Calu3 (cell line): ENCODE measurements at regions not wholly inside any gene's neighbourhood (a gene's known extent, or its start where the extent isn't known, plus 50 kb on each side); places are given as distances from the start of the nearest gene placed in this dataset.

ENCODE experiments used
- BruUV-seq: library from RNA; stranded (reverse); fragments of 400-500 nt; replicated peaks from 2 replicates; lab custom pipeline; 2021; lab: Mats Ljungman, UMichigan
- CTCF ChIA-PET: fragments of 300-600 bp; sonication (Branson Sonifier 250); formaldehyde crosslinking; loops from one replicate; lab custom pipeline; 2022; ENCODE audit warnings: antibody characterized with exemption; lab: Charles Lee
- DNase-seq: peaks from one replicate; pipeline ENCODE4 v3.0.0; 2022
- H3K27ac Mint-ChIP-seq: one replicate; pipeline ENCODE4 v1.8.0; 2022; ENCODE audit warnings: mixed read lengths; ENCODE audit not compliant: unreplicated experiment
- H3K27me3 Mint-ChIP-seq: one replicate; pipeline ENCODE4 v1.8.0; 2022; ENCODE audit warnings: mixed read lengths; ENCODE audit not compliant: unreplicated experiment
- H3K36me3 Mint-ChIP-seq: one replicate; pipeline ENCODE4 v1.8.0; 2022; ENCODE audit warnings: mild to moderate bottlenecking, moderate library complexity, mixed read lengths; ENCODE audit not compliant: insufficient read depth, unreplicated experiment
- H3K4me1 Mint-ChIP-seq: one replicate; pipeline ENCODE4 v1.8.0; 2022; ENCODE audit warnings: mild to moderate bottlenecking, low read depth, mixed read lengths; ENCODE audit not compliant: unreplicated experiment
- H3K4me3 Mint-ChIP-seq: one replicate; pipeline ENCODE4 v1.8.0; 2022; ENCODE audit warnings: mild to moderate bottlenecking, low read depth, moderate library complexity, mixed read lengths; ENCODE audit not compliant: unreplicated experiment
- H3K9me3 Mint-ChIP-seq: one replicate; pipeline ENCODE4 v1.8.0; 2022; ENCODE audit warnings: low read depth, mixed read lengths; ENCODE audit not compliant: unreplicated experiment
- CTCF ChIP-seq: fragments of 200-600 bp; IDR thresholded peaks from one replicate; pipeline ENCODE4 v1.8.0; 2022; ENCODE audit warnings: antibody characterized with exemption; ENCODE audit not compliant: unreplicated experiment
- intact Hi-C: fragments of 100-400 bp; cut with micrococcal nuclease; formaldehyde crosslinking; loops from one replicate; pipeline ENCODE4 v1.10.0; 2022; ENCODE audit not compliant: unreplicated experiment

DNA sequence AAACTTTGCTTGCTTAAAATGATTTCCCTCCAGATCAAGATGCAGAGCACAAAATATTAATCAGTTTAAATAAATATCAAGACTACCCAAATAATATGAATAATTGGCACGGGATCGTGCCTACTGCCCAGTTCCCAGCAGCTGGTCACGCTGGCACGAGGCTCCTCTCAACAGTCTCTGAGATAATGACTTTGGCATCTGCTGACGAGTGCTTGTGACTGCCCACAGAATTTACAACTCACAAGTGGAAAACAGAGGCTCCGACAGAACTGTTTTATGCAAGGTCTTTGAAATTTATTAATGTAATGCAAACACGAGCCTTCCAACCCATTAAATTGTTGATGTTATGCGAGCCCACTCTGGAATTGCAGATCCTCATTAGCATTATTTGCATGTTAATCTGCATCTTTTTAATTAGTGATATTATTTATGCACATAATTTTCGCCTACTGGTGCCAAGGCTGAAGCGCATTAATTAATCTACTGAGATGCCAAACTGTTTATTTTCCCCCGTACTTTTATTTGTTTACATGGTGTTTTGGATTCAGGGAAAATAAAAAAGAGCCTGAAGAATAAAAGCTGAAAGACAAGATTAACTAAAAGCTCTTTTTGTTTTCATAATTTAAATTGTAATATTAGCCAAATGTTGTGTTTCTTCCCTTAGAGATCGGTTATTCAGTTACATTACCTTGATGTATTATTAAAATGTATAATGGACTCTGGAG is 369.3 kb upstream of the IRX1 start:
- Mint-ChIP-seq H3K36me3 (no peaks in the 10 kb centered on the region), H3K4me1 (no peaks in the 10 kb centered on the region), H3K9me3 (peaks cover 13% of the 10 kb centered on the region), H3K27me3 (no peaks in the 10 kb centered on the region), H3K4me3 (no peak overlapping the region), H3K27ac (no peak overlapping the region)
- intact Hi-C loops = no loop called here
- CTCF ChIA-PET = no interaction called here
- TF ChIP-seq CTCF = no peak
- no TSS peak for BruUV-seq
- DNase-seq = no peak

GRCh38 chr5:3225201-3225960 is 370.3 kb upstream of the IRX1 start:
- no peaks in the 10 kb centered on the region for H3K36me3 Mint-ChIP-seq

DNA sequence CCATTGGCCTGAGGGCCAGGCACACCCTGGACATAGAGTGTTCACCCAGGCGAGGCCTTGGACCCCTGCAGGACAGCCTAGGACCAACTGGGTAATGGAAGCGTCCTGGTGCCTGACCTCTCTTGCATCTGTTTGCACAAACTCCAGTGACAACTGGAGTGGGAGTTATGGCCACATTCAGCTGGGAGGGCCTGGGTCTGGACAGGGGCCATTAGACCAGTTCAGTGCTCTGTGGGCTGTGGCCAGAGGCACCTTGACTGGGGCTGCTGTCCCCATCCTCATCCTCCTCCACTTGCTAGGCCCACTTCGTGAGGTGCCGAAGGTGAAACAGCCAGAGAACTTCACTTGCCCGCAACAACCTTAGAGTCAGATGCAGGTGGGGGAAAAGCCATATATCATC is 372.7 kb upstream of the IRX1 start:
- no peaks in the 10 kb centered on the region for H3K36me3 Mint-ChIP-seq
- CTCF ChIA-PET = no interaction called here
- no peaks in the 10 kb centered on the region for H3K4me1 Mint-ChIP-seq
- no peaks in the 10 kb centered on the region for H3K27me3 Mint-ChIP-seq
- peaks cover 9% of the 10 kb centered on the region for H3K9me3 Mint-ChIP-seq
- BruUV-seq = no TSS peak
- H3K4me3 Mint-ChIP-seq = no peak overlapping the region
- DNase-seq = no peak
- no peak for TF ChIP-seq CTCF
- intact Hi-C loops = no loop called here
- no peak overlapping the region for H3K27ac Mint-ChIP-seq

More at GRCh38 chr5:3225201-3225960, 370.3 kb upstream of the IRX1 start:
- no peak for TF ChIP-seq CTCF
- H3K27ac Mint-ChIP-seq = no peak overlapping the region
- no peaks in the 10 kb centered on the region for H3K27me3 Mint-ChIP-seq
- no peak for DNase-seq
- CTCF ChIA-PET = no interaction called here
- no peak overlapping the region for H3K4me3 Mint-ChIP-seq
- intact Hi-C loops = no loop called here
- BruUV-seq = no TSS peak
- H3K9me3 Mint-ChIP-seq = peaks cover 13% of the 10 kb centered on the region
- no peaks in the 10 kb centered on the region for H3K4me1 Mint-ChIP-seq

DNA sequence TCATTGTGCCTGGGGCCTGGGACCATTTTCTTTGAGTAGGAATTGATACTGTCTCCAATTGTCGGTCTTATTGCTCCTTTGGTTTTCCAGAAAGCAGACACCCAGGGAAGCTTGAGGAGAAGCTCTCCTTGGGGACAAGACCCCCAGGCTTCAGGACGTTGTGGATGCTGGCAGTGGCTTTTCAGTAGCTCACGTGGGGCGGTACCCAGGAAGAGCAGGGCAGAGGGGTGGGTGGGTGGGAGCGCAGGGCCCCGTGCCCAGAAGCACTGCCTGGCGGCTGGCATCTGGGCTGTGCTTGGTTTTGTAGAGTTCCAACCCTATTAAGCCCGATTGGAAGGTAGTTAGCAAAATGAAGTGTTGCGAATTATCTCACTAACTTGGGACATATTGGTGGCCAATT is 374.2 kb upstream of the IRX1 start:
- Mint-ChIP-seq H3K4me1 (no peaks in the 10 kb centered on the region), H3K27ac (no peak overlapping the region), H3K36me3 (no peaks in the 10 kb centered on the region), H3K4me3 (no peak overlapping the region), H3K9me3 (peaks cover 4% of the 10 kb centered on the region), H3K27me3 (no peaks in the 10 kb centered on the region)
- DNase-seq = no peak
- no peak for TF ChIP-seq CTCF
- CTCF ChIA-PET = no interaction called here
- BruUV-seq = no TSS peak
- intact Hi-C loops = no loop called here
